AG04450 (cell line): ENCODE measurements at regions not wholly inside any gene's neighbourhood (a gene's known extent, or its start where the extent isn't known, plus 50 kb on each side); places are given as distances from the start of the nearest gene placed in this dataset.

ENCODE experiments used
- CTCF ChIA-PET: fragments of 300-600, 350-600 bp; formaldehyde crosslinking; extraction: SDS; loops from one replicate; lab custom pipeline; 2022; ENCODE audit warnings: antibody characterized with exemption, inconsistent platforms; lab: Charles Lee
- POLR2A ChIA-PET: fragments of 350-600 bp; formaldehyde crosslinking; extraction: SDS; loops from one replicate; lab custom pipeline; 2021; ENCODE audit warnings: antibody characterized with exemption, inconsistent platforms; lab: Yijun Ruan, JAX
- DNase-seq: peaks from one replicate; pipeline ENCODE4 v3.0.0-alpha.2; 2011; ENCODE audit warnings: low read depth, low spot score
- H3K27ac ChIP-seq: one replicate; pipeline ENCODE4 v1.5.1; 2012; ENCODE audit warnings: low read depth, low read length, control low read depth
- H3K27me3 ChIP-seq: one replicate; pipeline ENCODE4 v1.6.0; 2012; ENCODE audit warnings: low read length; ENCODE audit not compliant: control insufficient read depth, insufficient read depth
- H3K4me3 ChIP-seq: 2 replicates; pipeline ENCODE4 v1.5.1; 2011; ENCODE audit warnings: mild to moderate bottlenecking, low read depth, low read length, control low read depth
- H3K9me3 ChIP-seq: 2 replicates; pipeline ENCODE4 v1.5.1; 2012; ENCODE audit warnings: low read length; ENCODE audit not compliant: control insufficient read depth, insufficient read depth
- TF ChIP-seq, protein P1 (sequence below): IDR thresholded peaks from 2 replicates; pipeline ENCODE4 v1.5.1; 2011; ENCODE audit warnings: low read depth, low read length, control low read depth, inconsistent platforms

- H3K27me3 ChIP-seq, result no peaks in the 10 kb centered on the region
- H3K9me3 ChIP-seq, result no peaks in the 10 kb centered on the region
- no peak for DNase-seq
- TF ChIP-seq, protein P1, sequence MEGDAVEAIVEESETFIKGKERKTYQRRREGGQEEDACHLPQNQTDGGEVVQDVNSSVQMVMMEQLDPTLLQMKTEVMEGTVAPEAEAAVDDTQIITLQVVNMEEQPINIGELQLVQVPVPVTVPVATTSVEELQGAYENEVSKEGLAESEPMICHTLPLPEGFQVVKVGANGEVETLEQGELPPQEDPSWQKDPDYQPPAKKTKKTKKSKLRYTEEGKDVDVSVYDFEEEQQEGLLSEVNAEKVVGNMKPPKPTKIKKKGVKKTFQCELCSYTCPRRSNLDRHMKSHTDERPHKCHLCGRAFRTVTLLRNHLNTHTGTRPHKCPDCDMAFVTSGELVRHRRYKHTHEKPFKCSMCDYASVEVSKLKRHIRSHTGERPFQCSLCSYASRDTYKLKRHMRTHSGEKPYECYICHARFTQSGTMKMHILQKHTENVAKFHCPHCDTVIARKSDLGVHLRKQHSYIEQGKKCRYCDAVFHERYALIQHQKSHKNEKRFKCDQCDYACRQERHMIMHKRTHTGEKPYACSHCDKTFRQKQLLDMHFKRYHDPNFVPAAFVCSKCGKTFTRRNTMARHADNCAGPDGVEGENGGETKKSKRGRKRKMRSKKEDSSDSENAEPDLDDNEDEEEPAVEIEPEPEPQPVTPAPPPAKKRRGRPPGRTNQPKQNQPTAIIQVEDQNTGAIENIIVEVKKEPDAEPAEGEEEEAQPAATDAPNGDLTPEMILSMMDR, result no peak
- H3K4me3 ChIP-seq, result no peak overlapping the region
- no peak overlapping the region for H3K27ac ChIP-seq
- CTCF ChIA-PET, result no interaction called here
- POLR2A ChIA-PET, result no interaction called here
These were observed 492.0 kb upstream of the KIF2B start for GRCh38 chr17:53330756-53331155.

DNA sequence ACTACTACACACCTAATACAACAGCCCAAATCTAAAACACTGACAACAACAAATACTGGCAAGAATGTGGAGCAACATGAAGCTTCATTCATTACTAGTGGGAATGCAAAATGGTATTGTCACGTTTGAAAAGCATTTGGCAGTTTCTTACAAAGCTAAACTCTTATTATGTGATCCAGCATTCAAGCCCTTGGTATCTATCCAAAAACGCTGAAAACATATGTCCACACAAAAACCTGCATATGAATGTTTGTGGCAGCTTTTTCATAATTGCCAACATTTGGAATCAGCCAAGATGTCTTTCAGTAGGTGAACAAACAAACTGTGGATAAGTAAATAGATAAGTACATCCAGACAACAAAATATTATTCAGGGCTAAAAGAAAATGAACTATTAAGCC, 501.1 kb upstream of the KIF2B start:
- Histone ChIP-seq H3K4me3 (no peak overlapping the region), H3K27ac (no peak overlapping the region), H3K9me3 (no peaks in the 10 kb centered on the region), H3K27me3 (no peaks in the 10 kb centered on the region)
- ChIA-PET CTCF (no interaction called here), POLR2A (no interaction called here)
- TF ChIP-seq, protein P1, result no peak
- DNase-seq, result no peak

DNA sequence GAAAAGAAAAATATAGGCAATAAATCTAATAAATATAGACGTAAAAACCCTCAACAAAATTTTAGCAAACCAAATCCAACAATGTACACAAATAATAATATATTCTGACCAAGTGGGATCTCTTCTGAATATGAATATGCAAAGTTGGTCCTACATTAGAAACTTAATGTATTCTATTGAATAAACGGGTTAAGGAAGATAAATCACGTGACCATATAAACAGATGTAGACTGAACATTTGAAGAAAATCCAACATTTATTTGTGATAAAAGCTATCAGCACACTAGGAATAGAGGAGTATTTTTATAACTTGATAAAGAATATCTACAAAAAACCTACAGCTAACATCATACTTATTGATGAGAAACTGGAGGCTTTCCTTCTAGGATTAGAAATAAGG, 502.8 kb upstream of the KIF2B start:
- DNase-seq, result no peak
- H3K9me3 ChIP-seq, result peaks cover 6% of the 10 kb centered on the region; the same call in 1 of the 2 replicates
- no peak overlapping the region for H3K27ac ChIP-seq
- no peaks in the 10 kb centered on the region for H3K27me3 ChIP-seq
- TF ChIP-seq, protein P1, result no peak
- no peak overlapping the region for H3K4me3 ChIP-seq
- ChIA-PET CTCF (no interaction called here), POLR2A (no interaction called here)

- ChIA-PET CTCF (no interaction called here), POLR2A (no interaction called here)
- H3K4me3 ChIP-seq, result no peak overlapping the region
- H3K9me3 ChIP-seq, result peaks cover 6% of the 10 kb centered on the region; the same call in 1 of the 2 replicates
- TF ChIP-seq, protein P1, result no peak
- H3K27me3 ChIP-seq, result no peaks in the 10 kb centered on the region
- DNase-seq, result no peak
- no peak overlapping the region for H3K27ac ChIP-seq
These were observed 505.7 kb upstream of the KIF2B start for GRCh38 chr17:53316988-53317387.

- Histone ChIP-seq H3K27me3 (no peaks in the 10 kb centered on the region), H3K4me3 (no peak overlapping the region), H3K27ac (no peak overlapping the region), H3K9me3 (peaks cover 6% of the 10 kb centered on the region; the same call in 1 of the 2 replicates)
- TF ChIP-seq, protein P1, result no peak
- POLR2A ChIA-PET, result no interaction called here
- no peak for DNase-seq
- CTCF ChIA-PET, result no interaction called here
These were observed 506.7 kb upstream of the KIF2B start for GRCh38 chr17:53316073-53316472.
